ENCODE measurements at regions not wholly inside any gene's neighbourhood (a gene's known extent, or its start where the extent isn't known, plus 50 kb on each side); places are given as distances from the start of the nearest gene placed in this dataset.

- no peak for TF ChIP-seq CTCF (conservative IDR thresholded peaks at IDR 0.05)
- no peak for TF ChIP-seq EZH2 (IDR thresholded peaks at IDR 0.05; ENCODE audit: low read depth)
These were observed 145.0 kb upstream of the ZMIZ1 start for GRCh38 chr10:78923647-78924318.

All from PC-9 (cell line).